ENCODE measurements at regions not wholly inside any gene's neighbourhood (a gene's known extent, or its start where the extent isn't known, plus 50 kb on each side); places are given as distances from the start of the nearest gene placed in this dataset.

GRCh38 chr6:51282026-51282425 is 463.4 kb downstream of the TFAP2B start:
- TF ChIP-seq CTCF (IDR thresholded peaks at IDR 0.05; ENCODE audit: low read length) (no peak), EZH2 (optimal IDR thresholded peaks at IDR 0.05; ENCODE audit: low read depth, low read length) (no peak), EZH2phosphoT487 (IDR thresholded peaks at IDR 0.05; ENCODE audit: low read length) (no peak)
